ENCODE measurements at regions not wholly inside any gene's neighbourhood (a gene's known extent, or its start where the extent isn't known, plus 50 kb on each side); places are given as distances from the start of the nearest gene placed in this dataset.

GRCh38 chr12:72793796-72794195, 521.6 kb downstream of the TRHDE start:
- TF ChIP-seq POLR2A (IDR thresholded peaks at IDR 0.05; ENCODE audit: low read length), result no peak
- TF ChIP-seq GATA1 (IDR thresholded peaks at IDR 0.05; ENCODE audit: low read depth, low read length), result no peak

Data from erythroblast (primary cell).